ENCODE measurements at regions not wholly inside any gene's neighbourhood (a gene's known extent, or its start where the extent isn't known, plus 50 kb on each side); places are given as distances from the start of the nearest gene placed in this dataset.

DNA sequence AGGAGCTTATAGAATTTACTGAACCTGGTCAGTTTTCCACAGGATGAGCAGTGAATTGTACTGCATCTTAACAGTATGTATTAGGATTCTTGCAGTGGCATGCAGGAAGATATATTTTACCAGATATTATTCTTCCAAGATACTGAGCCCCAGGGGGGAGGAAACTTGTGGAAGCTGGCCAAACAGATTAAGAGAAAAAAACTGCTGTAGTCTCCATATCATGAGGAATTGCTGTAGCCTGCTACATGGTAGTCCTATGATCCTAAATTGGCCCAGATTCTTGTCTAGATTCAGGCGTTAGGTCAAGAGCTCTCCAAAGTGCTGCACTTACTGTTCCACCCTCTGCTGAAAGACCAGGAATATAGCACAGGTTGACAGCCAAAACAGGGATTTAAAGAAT, 275.5 kb upstream of the TAS2R1 start:
- no peak for DNase-seq

- DNase-seq: no peak
Observed at GRCh38 chr5:9903801-9904200, 273.6 kb upstream of the TAS2R1 start.

DNA sequence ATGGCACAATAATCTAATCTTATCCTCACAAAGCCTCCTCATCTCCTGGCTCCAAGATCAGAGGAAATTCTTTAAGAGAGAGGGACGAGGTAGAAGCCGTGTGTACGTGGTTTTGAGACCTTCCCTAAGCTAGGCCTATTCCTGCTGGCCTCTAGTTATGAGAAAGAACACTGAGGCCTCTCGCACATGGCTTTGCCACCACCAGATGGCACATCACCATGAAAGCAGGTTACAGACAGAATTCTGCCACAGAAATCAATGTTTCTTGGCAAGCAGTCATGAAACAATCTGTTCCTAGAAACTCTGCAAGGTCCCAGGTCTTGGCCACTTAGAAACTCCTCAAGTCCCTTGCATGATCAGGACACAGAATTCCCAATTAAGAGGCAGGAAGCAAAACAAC, 268.2 kb upstream of the TAS2R1 start:
- DNase-seq: no peak

DNA sequence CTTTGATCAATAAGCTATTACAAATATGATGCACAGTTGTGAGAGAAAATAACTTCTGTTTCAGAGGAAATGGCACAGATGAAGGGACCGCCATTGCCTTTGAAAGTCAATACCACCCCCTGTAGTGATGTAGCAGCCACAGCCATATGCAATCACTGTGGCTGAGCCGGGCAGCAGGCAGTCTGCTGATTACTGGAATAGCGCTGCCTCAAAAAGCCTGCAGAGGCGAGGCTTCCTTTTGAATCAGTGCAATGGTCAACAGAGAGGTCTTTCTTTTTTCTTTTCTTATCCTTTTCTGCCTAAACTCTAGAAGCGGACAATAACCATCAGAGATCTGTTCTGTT, 265.1 kb upstream of the TAS2R1 start:
- no peak for DNase-seq

DNA sequence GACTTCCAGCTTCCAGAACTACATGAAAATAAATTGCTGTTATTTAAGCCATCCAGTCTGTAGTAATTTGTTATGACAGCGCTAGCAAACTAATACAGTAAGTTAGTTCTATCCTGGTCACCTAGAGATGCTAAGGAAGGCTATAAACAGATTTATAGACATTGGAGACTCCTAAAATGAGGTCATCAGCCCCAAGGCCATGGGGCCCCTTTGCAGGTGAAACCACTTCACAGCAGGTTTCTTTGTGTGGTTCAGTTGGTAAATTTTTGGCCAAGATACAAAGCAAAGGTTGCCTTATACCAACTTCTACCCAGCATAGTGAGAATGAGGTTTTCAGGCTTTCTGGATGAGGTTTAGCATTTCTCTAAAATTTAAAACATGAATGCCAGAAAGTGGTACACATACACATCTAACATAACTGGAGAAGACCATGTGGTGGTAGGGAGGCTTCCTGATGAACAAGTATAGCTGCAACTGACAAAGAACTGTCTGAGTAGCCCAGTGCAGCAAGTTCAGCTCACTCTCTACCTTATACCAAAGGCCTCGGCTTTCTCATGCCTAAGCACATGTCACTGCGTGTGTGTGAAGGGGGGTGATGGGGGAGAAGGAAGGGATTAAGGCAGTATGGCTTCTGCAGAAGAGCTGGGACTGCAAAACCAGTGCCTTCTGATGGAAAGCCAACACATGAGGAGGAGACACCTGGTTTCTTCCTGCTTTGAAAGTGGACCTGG, 264.6 kb upstream of the TAS2R1 start:
- DNase-seq: no peak

DNA sequence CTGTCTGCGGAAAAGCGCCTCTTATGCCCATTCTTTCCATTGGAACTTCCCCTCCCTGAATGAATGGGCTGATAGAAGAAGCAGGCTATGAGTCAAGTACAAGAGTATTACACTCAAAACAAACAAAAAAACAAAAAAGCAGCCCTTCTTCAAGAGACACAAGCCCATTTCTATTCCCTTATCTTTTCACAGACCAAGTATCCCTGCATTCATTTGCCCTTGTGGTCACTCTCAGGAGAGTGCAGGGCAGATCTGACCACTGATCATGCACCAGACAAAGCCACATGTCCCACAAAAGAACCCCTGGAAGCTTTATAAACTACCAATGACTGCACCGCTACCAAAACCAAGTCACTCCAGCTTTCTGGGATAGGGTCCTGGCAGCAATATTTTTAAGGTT, 262.5 kb upstream of the TAS2R1 start:
- DNase-seq: no peak

DNA sequence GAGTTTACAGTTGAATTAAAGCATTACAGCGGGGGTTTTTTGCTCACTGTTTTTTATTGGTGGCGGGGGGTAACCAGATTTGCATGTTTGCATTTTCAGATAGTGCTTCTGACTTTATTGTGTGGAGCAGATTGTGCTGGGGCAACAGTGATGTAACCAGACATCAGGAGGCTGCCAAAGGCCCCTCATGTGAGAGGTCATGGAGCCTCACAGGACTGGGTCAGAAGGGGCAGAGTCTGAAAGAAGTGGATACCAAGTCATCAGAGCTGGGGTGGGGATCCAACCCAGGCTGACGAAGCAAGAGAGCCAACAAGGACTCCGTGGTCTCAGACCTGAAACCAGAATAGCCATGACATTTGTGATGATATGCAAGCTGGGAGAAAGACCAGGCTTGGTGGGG, 259.4 kb upstream of the TAS2R1 start:
- DNase-seq: no peak

GRCh38 chr5:9888501-9888901, 258.4 kb upstream of the TAS2R1 start:
- DNase-seq: peak; percentile 8 to 23 (median 14)

DNA sequence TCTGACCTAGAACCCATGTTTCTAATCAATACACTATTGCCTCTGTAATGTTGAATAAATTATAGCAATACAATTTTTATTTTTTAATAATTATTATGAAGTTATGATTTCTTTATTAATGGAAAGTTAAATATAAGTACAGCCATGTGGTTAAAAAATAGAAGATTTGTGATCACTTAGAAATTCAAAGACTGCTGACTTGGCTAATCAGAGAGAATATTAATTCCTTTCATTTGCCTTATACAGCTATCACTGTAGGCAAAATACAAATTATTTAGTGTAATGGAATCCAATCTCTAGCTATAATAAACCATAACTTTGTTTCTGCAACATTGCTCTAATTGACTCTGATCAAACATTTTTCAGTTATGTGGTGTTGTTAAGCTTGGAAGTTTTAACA, 255.0 kb upstream of the TAS2R1 start:
- no peak for DNase-seq

DNA sequence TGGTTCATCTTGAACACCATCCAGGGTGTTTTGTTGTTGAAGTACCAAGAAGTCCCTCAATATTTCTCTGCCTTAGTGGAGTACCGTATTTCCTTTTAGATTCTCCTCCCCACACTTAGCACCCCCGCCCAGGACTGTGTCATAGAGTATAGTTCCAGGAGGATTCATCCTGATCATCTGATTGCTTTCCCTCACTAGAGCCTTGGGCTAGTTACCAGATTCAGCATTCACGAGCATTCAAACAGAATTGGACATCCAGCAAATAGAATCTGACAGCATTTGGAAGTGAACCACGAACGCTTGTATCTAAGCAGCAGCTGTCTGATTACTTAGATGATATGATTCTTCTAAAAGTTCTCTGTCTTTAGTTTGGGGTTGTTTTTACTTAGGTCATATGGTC, 248.1 kb upstream of the TAS2R1 start:
- DNase-seq: no peak

GRCh38 chr5:9877488-9877887, 247.3 kb upstream of the TAS2R1 start:
- no peak for DNase-seq

GRCh38 chr5:9876451-9876850, 246.3 kb upstream of the TAS2R1 start:
- no peak for DNase-seq

DNA sequence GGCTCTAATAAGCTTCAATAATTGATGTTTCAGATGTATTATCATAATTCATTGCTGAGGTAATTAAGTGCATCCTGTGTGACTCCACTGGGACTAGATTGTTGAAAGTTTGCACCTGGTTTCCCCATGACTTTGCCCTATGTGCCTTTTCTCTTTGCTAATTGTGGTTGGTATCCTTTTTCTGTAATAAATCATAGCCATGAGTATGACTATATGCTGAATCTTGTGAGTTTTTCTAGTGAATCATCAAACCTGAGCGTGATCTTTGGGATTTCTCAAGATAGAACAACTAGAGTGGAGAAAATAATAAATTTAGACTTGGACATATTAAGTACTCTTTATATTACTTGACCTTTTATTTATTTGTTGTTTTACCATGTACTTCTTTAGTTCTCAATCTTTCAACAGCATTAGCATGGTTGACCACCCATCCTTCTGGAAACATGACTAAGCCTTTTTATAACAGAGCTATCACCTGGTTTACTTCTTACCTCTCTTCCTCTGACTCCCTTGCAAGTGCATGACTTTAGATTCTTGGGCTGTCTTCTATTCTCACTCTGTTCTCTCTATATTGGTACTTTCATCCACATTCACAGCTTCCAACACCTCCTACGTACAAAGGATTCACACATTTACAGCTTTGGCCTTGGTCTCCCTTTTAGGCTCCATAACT, 239.6 kb upstream of the TAS2R1 start:
- no peak for DNase-seq

DNA sequence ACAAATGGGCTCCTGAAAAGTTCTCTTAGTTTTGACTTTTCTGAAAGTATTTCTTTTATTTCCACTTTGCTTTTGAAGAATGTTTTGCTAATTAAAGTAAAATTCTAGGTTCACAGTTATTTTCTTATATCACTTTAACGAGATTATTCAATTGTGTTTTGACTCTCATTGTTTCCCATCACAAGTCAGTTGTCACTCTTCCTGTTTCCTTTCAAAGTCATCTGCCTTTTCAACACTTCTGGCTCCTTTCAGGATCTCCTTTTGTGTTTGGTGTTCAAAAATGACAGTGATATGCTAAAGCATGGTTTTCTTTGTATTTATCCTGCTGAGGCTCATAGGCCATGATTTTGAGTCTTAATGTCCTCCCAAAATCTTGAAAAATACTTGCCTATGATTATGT, 235.4 kb upstream of the TAS2R1 start:
- no peak for DNase-seq

- DNase-seq: no peak
Observed at GRCh38 chr5:9864791-9865190, 234.6 kb upstream of the TAS2R1 start.

GRCh38 chr5:9863486-9863885, 233.3 kb upstream of the TAS2R1 start:
- no peak for DNase-seq

DNA sequence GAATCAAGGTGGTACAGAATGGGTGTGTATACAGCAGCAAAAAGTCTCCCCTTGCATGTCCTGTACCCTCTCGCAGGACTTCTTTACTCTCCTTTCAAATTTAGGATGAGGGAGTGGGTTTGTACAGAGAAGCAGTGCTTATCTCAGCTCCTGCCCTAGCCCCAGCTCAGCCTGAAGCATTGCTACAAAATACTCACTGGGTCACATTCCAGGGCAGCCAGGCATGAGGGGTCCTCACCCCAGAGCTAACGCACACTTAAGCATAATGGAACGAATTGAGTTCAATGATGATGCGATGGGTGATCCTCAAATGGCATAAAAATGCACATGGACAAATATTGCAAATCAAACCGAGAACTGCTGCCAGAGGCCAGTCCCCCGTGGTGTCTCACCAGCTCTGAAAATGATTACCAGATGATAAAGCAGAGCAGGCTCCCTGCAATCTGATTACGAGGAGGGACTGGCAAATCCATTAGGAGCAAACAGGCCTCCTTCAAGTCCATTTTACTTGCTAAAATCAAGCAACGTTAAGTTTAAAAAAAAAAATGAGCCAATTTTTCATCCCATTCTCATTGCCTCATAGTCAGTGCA, 231.6 kb upstream of the TAS2R1 start:
- DNase-seq: no peak

- no peak for DNase-seq
Observed at GRCh38 chr5:9859808-9860207, 229.7 kb upstream of the TAS2R1 start.

- no peak for DNase-seq
Observed at GRCh38 chr5:9858043-9858442, 227.9 kb upstream of the TAS2R1 start.

DNA sequence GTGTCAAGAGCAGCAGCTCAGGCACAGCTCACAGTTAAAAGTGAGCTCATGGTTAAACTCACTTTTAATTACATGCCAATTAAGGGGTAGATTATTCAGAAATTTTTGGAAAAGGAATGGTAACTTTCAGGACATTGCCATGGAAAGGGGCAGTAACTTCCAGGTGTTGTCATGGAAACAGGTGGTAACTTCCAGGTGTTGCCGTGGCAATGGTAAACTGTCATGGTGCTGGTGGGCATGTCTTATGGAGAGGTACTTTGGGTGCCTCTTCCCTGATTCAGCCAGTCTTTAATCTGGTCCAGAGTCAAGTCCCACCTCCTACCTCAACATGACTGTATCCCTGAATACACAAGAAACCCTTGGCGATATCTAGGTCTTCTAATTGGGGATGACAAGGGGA, 223.2 kb upstream of the TAS2R1 start:
- no peak for DNase-seq

DNA sequence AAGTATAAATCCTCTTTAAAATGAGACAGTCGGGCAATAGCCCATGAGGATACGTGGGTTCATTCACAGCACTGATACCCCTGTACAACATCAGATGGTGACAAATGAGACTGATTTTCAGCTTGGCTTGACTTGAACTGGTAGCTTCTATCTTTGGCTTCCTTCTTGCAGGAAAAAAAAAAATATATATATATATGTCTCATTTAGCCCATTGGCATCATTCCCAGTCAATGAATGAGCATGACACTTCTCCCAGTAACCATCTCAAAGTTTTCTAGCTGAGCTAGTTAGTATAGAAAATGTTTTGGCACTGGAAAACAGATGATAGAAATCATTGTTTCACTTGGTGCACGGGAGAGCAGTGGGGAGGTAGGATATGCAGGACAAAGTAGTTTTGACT, 222.5 kb upstream of the TAS2R1 start:
- DNase-seq: no peak

- no peak for DNase-seq
Observed at GRCh38 chr5:9851458-9851857, 221.3 kb upstream of the TAS2R1 start.

DNA sequence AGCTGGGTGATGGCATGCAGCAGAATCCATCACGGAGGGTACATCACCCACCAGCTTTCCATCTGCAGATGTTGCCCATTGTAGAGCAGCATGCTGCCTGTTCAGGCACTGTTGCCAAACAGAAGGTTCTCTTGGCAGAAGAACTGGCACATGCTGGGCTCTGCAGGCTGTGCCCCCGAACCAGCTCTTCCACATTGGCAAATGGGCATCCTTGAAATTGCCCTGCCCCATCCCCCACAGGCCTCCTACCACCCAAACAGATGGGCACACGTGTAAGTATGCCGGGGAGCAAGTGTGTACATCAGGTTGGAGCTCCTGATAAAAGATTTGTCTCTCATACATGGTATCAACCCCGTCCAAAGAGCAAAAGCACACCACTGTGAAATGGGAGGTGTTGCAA, 220.3 kb upstream of the TAS2R1 start:
- DNase-seq: no peak

GRCh38 chr5:9847631-9848030, 217.5 kb upstream of the TAS2R1 start:
- no peak for DNase-seq

DNA sequence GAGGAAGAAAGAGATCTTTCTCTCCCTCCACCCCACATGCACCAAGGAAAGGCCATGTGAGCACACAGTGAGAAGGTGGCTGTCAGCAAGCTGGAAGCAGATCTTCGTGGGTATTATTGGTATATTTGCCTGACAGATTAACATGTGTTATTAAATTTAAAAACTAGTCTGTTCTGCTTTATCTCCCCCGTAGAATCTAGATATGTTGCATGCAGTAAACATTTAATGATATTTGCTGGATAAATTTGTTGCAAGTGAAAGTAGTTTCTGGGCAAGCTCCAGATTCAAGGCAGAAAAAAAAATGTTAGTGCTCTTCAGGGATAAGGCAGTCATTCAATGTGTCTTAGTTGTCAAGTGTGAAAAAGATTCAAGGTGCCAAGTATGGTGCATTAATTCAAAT, 215.0 kb upstream of the TAS2R1 start:
- no peak for DNase-seq

All from suppressor macrophage treated with lipopolysaccharide for 1 hour (primary cell).